HG03469 (cell line): ENCODE measurements at regions not wholly inside any gene's neighbourhood (a gene's known extent, or its start where the extent isn't known, plus 50 kb on each side); places are given as distances from the start of the nearest gene placed in this dataset.
"Not testable (repeated sequence)": the region's sequence is repeated elsewhere in the genome, so short reads cannot be mapped to it uniquely, and the experiment has no call there.

Source experiments
- ATAC-seq: cut with Tn5 transposase; IDR thresholded peaks from one replicate; pipeline ENCODE4 v1.9.1; 2021; ENCODE audit warnings: mild to moderate bottlenecking, moderate library complexity, moderate number of reproducible peaks; ENCODE audit not compliant: unreplicated experiment

DNA sequence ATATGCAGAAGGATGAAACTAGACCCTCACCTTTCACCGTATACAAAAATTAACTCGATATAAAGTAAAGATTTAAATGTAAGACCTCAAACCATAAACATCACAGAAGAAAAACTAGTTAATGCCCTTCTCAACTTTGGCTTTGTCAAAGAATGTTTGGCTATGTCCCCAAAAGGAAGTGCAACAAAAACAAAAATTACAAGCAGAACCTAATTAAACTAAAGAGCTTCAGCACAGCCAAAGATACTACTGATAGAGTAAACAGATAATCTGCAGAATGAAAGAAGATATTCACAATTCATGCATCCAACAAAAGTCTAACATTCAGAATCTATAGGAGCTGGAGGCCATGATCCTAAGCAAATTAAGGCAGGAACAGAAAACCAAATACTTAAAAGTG is 824.6 kb upstream of the NEGR1 start:
- ATAC-seq = no peak

DNA sequence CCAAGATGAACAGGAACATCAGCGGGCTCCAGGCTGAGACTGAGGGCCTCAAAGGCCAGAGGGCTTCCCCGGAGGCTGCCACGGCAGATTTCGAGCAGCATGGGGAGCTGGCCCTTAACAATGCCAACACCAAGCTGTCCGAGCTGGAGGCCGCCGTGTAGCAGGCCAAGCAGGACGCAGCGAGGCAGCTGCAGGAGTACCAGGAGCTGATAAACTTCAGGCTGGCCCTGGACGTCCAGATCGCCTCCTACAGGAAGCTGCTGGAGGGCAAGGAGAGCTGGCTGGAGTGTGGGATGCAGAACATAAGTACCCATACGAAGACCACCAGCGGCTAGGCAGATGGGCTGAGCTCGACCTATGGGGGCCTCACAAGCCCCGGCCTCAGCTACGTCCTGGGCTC is 823.4 kb upstream of the NEGR1 start:
- no peak for ATAC-seq

DNA sequence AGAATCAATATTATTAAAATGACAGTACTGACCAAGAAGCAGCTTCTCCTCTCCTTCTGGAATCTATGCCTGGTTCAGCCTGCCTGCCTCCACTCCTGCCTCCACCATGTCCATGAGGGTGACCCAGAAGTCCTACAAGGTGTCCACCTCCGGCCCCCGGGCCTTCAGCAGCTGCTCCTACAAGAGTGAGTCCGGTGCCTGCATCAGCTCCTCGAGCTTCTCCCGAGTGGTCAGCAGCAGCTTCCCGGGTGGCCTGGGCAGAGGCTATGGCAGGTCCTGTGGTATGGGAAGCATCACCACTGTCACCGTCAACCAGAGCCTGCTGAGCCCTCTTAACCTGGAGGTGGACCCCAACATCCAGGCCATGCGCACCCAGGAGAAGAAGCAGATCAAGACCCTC is 822.4 kb upstream of the NEGR1 start:
- no peak for ATAC-seq

GRCh38 chr1:73100216-73100615 is 817.9 kb upstream of the NEGR1 start:
- ATAC-seq = no peak

GRCh38 chr1:73097917-73098316 is 815.6 kb upstream of the NEGR1 start:
- ATAC-seq = no peak

- no peak for ATAC-seq
Measured at GRCh38 chr1:73096841-73097240, 814.5 kb upstream of the NEGR1 start.

DNA sequence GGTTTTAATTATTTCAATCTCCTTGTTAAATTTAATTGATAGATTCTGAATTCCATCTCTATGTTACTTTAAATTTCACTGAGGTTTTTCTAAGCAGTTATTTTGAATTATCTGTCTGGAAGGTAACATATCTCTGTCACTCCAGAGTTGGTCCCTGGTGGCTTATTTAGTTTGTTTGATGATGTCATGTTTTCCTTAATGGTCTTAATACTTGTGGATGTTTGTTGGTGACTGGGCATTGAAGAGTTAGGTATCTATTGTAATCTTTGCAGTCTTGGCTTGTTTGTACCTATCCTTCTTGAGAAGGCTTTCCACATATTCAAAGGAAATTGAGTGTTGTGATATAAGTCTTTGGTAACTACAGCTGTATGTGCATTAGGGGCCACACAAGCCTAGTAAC is 810.0 kb upstream of the NEGR1 start:
- no peak for ATAC-seq

- ATAC-seq = no peak
Measured at GRCh38 chr1:73066866-73067265, 784.5 kb upstream of the NEGR1 start.

GRCh38 chr1:73065339-73066041 is 783.2 kb upstream of the NEGR1 start:
- no peak for ATAC-seq

DNA sequence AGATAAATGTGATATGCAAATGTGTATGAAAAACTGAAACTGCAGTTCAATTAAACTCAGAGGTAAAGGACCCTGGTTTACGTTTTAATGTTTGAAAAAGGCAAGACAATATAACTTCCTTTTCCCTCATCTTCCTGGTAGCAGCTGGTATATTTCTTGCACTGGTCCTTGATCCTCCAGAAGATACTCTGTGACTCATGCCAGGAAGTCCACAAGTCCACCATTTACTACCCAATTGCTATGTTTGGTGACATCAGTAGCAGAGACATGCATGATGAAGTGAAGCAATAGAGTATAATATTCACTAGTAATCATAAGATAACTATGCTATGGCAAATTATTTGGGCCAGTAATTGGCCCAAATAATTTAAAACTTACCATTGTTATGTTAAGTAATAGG is 774.5 kb upstream of the NEGR1 start:
- ATAC-seq = no peak

DNA sequence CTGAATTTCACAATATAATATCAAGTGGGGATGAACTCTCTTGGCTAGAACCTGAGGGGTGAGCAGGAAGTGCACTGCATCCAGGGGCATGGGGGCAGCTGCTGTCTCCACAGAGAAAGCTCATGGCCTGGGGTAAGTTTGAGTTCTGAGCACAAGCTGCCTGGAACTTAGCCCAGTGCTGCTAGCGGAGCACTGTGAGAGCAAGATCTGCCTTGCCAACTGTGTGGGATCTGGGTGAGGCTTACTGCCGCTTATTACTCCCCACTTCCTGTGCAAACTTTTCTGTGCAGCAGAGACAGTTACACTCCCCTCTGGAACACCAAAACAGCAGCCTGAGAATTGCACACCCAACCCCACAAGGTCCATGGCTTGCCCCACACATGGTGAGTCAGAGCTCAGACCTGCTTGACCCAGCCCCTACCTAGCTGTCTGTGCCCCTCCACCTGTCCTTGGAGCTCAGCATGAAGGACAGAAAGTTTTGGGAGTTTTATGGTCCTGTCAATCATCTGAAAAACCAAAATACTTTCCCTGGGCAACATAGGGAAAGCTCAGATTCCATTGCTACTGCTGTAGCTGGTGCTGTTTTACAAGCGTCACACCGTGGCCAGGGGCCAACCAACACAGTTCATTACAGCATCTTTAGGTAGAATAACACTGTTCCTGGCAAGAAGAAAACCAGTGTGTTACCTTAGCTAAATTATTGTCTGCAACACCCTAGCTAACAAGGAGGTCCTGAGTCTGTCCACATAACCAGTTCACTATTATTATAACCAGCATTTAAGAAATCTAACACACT is 762.1 kb upstream of the NEGR1 start:
- no peak for ATAC-seq

- ATAC-seq = no peak
Measured at GRCh38 chr1:73042403-73042802, 760.1 kb upstream of the NEGR1 start.

GRCh38 chr1:73040811-73041210 is 758.5 kb upstream of the NEGR1 start:
- no peak for ATAC-seq

DNA sequence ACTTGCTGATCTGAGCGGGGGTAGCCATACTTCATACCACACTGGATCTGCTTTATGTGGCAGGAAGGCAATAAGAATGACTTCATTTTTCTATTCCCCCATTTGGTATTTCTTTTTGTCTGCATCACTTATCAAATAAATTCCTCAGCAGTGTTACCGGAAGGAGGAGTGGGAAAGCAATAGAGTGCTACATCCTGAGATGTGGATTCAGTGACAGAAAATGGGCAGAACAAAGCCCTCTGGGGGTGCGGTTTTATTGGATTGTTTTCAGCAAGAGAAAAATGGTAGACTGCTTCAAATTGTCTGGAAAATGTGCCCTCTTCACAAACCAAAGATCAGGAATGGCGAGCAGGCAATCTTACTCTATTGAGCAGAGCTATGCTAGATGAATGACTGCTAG is 751.9 kb upstream of the NEGR1 start:
- no peak for ATAC-seq

- no peak for ATAC-seq
Measured at GRCh38 chr1:73033640-73034039, 751.3 kb upstream of the NEGR1 start.

- no peak for ATAC-seq
Measured at GRCh38 chr1:73029571-73029970, 747.2 kb upstream of the NEGR1 start.

- no peak for ATAC-seq
Measured at GRCh38 chr1:73026114-73026513, 743.8 kb upstream of the NEGR1 start.

- no peak for ATAC-seq
Measured at GRCh38 chr1:73009938-73010337, 727.6 kb upstream of the NEGR1 start.

GRCh38 chr1:73009311-73009710 is 727.0 kb upstream of the NEGR1 start:
- no peak for ATAC-seq

DNA sequence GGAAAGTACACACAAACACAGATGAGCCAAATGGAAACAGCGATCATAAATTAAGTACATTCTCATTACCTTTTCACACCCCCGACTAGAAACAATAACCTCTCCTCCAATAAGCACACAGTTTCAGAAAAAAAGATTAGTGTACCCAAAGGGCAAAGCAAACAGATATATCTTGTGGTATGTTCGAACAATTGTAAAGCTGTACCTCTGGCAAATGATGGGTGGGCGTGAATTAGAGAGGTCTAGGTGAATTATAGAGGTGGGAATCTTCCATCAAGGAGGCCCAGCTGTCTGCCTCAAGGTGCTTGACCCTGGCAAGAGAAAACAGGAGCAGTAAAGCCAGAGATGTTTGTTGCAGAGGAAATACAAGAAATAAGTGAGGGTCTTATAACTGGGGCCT is 715.3 kb upstream of the NEGR1 start:
- ATAC-seq = no peak

- no peak for ATAC-seq
Measured at GRCh38 chr1:72997041-72997440, 714.7 kb upstream of the NEGR1 start.

DNA sequence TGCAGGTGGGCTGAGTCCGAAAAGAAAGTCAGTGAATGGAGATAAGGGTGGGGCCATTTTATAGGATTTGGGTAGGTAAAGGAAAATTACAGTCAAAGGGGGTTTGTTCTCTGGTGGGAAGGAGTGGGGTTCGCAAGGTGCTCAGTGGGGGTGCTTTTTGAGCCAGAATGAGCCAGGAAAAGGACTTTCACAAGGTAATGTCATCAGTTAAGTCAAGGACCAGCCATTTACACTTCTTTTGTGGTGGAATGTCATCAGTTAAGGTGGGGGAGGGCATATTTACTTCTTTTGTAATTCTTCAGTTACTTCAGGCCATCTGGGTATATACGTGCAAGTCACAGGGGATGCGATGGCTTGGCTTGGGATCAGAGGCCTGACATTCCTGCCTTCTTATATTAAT is 705.5 kb upstream of the NEGR1 start:
- ATAC-seq = not testable (repeated sequence)
